Neural cell (in vitro differentiated cells): ENCODE measurements at regions not wholly inside any gene's neighbourhood (a gene's known extent, or its start where the extent isn't known, plus 50 kb on each side); places are given as distances from the start of the nearest gene placed in this dataset.

Experiments used
- H2AFZ ChIP-seq: fragments of 200-600, 300-800 bp; sonication (generic), shearing (Covaris generic); 2 replicates; pipeline ENCODE4 v1.6.0; 2014; ENCODE audit warnings: low read depth, mild to moderate bottlenecking, antibody characterized with exemption, low read length, moderate library complexity
- H3F3A ChIP-seq: fragments of 200-600 bp; shearing (Covaris generic); 2 replicates; pipeline ENCODE4 v1.6.1; 2016; ENCODE audit warnings: mild to moderate bottlenecking, moderate library complexity, mixed read lengths, antibody characterized with exemption, low read length; ENCODE audit not compliant: insufficient read depth, poor library complexity, severe bottlenecking
- H3K27ac ChIP-seq: fragments of 200-600, 300-800 bp; sonication (generic), shearing (Covaris generic); 2 replicates; pipeline ENCODE4 v1.5.1; 2014; ENCODE audit warnings: mild to moderate bottlenecking, low read length, moderate library complexity
- H3K27me3 ChIP-seq: fragments of 300-800, 200-600 bp; sonication (generic), shearing (Covaris generic); 2 replicates; pipeline ENCODE4 v1.6.0; 2014; ENCODE audit warnings: mild to moderate bottlenecking, low read depth, low read length, moderate library complexity; ENCODE audit not compliant: insufficient read depth
- H3K36me3 ChIP-seq: fragments of 300-800, 200-600 bp; sonication (generic), shearing (Covaris generic); 2 replicates; pipeline ENCODE4 v1.5.1; 2014; ENCODE audit warnings: mild to moderate bottlenecking, antibody characterized with exemption, low read length, moderate library complexity; ENCODE audit not compliant: insufficient read depth
- H3K4me2 ChIP-seq: fragments of 300-800, 200-600 bp; sonication (generic), shearing (Covaris generic); 2 replicates; pipeline ENCODE4 v1.6.0; 2014; ENCODE audit warnings: mild to moderate bottlenecking, low read length
- H3K4me3 ChIP-seq: fragments of 300-800, 200-600 bp; sonication (generic), shearing (Covaris generic); 2 replicates; pipeline ENCODE4 v1.5.1; 2014; ENCODE audit warnings: mild to moderate bottlenecking, low read length, moderate library complexity
- H3K79me2 ChIP-seq: fragments of 200-600 bp; shearing (Covaris generic); replicated peaks from 2 replicates; pipeline ENCODE4 v1.6.0; 2014; ENCODE audit warnings: mild to moderate bottlenecking, low read length, moderate library complexity; ENCODE audit not compliant: insufficient read depth
- H3K9ac ChIP-seq: fragments of 300-800, 200-600 bp; sonication (generic), shearing (Covaris generic); 2 replicates; pipeline ENCODE4 v1.6.1; 2016; ENCODE audit warnings: mild to moderate bottlenecking, low read length, mixed read lengths
- H3K9me2 ChIP-seq: fragments of 200-600 bp; shearing (Covaris generic); 2 replicates; pipeline ENCODE4 v1.6.1; 2016; ENCODE audit warnings: mild to moderate bottlenecking, low read length, mixed read lengths; ENCODE audit not compliant: insufficient read depth
- H3K9me3 ChIP-seq: fragments of 200-600, 300-800 bp; sonication (generic), shearing (Covaris generic); 2 replicates; pipeline ENCODE4 v1.6.1; 2016; ENCODE audit warnings: mild to moderate bottlenecking, mixed run types, low read length, moderate library complexity, mixed read lengths
- H4K20me1 ChIP-seq: fragments of 200-600 bp; shearing (Covaris generic); 2 replicates; pipeline ENCODE4 v1.6.1; 2016; ENCODE audit warnings: mild to moderate bottlenecking, mixed run types; ENCODE audit not compliant: insufficient read depth
- EP300 ChIP-seq: fragments of 450-650 bp; conservative IDR thresholded peaks from 2 replicates; pipeline ENCODE4 v1.6.1; 2014; ENCODE audit warnings: antibody characterized with exemption, mild to moderate bottlenecking, moderate library complexity; ENCODE audit not compliant: poor library complexity, severe bottlenecking
- EZH2 ChIP-seq: fragments of 200-600, 300-800 bp; shearing (Covaris generic), sonication (generic); IDR thresholded peaks from 2 replicates; pipeline ENCODE4 v1.6.1; 2014; ENCODE audit warnings: antibody characterized with exemption, low read length, borderline replicate concordance, mild to moderate bottlenecking; ENCODE audit not compliant: insufficient read depth, poor library complexity, severe bottlenecking
- MXI1 ChIP-seq: fragments of 450-650 bp; conservative IDR thresholded peaks from 2 replicates; pipeline ENCODE4 v1.6.1; 2014; ENCODE audit warnings: antibody characterized with exemption, mild to moderate bottlenecking; ENCODE audit not compliant: poor library complexity, severe bottlenecking
- POLR2AphosphoS5 ChIP-seq: IDR thresholded peaks from 2 replicates; pipeline ENCODE4 v1.6.1; 2012
- RAD21 ChIP-seq: fragments of 450-650 bp; conservative IDR thresholded peaks from 2 replicates; pipeline ENCODE4 v1.6.1; 2014; ENCODE audit warnings: antibody characterized with exemption, mild to moderate bottlenecking, moderate library complexity
- SMC3 ChIP-seq: fragments of 450-650 bp; conservative IDR thresholded peaks from 2 replicates; pipeline ENCODE4 v1.6.1; 2014; ENCODE audit warnings: antibody characterized with exemption, mild to moderate bottlenecking, moderate library complexity; ENCODE audit not compliant: poor library complexity
- TAF1 ChIP-seq: IDR thresholded peaks from 2 replicates; pipeline ENCODE4 v1.6.1; 2012; ENCODE audit warnings: low read depth
- TF ChIP-seq, protein P1 (sequence below): IDR thresholded peaks from 2 replicates; pipeline ENCODE4 v1.6.1; 2012; ENCODE audit warnings: borderline replicate concordance
- TF ChIP-seq, protein P2 (sequence below): fragments of 450-650 bp; IDR thresholded peaks from 2 replicates; pipeline ENCODE4 v1.5.1; 2014; ENCODE audit warnings: antibody characterized with exemption, mild to moderate bottlenecking, moderate library complexity; ENCODE audit not compliant: poor library complexity, severe bottlenecking

DNA sequence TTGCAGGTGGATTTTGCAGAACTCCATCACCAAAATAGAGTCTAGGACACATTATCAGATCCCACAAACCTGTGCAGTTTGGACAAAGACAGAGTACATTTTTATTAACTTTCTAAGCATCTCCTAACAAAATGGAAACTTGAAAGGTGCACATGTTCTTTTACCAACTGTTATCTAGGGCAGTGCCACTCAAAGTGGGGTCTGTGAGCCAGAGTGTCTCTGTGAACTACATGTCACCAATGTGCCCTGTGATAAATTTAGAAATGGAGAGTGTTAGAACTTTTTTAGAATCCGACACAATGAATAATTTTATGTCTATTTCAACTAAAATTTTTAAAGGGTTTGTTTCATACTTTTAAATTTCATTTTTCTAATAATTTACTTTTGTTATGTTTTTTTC is 68.4 kb upstream of the TMC3 start:
- Histone ChIP-seq H3K4me2 (no peak overlapping the region), H3K4me3 (no peak overlapping the region), H3K9me3 (peaks cover 5% of the 10 kb centered on the region), H3K36me3 (no peaks in the 10 kb centered on the region), H2AFZ (no peak overlapping the region), H3K79me2 (no peaks in the 10 kb centered on the region), H3F3A (no peaks in the 10 kb centered on the region), H3K27me3 (no peaks in the 10 kb centered on the region), H4K20me1 (no peaks in the 10 kb centered on the region), H3K27ac (no peak overlapping the region), H3K9ac (no peak overlapping the region), H3K9me2 (no peaks in the 10 kb centered on the region)
- TF ChIP-seq EP300 (no peak), SMC3 (no peak), RAD21 (no peak), MXI1 (no peak), EZH2 (no peak), POLR2AphosphoS5 (no peak), TAF1 (no peak)
- TF ChIP-seq, protein P1, sequence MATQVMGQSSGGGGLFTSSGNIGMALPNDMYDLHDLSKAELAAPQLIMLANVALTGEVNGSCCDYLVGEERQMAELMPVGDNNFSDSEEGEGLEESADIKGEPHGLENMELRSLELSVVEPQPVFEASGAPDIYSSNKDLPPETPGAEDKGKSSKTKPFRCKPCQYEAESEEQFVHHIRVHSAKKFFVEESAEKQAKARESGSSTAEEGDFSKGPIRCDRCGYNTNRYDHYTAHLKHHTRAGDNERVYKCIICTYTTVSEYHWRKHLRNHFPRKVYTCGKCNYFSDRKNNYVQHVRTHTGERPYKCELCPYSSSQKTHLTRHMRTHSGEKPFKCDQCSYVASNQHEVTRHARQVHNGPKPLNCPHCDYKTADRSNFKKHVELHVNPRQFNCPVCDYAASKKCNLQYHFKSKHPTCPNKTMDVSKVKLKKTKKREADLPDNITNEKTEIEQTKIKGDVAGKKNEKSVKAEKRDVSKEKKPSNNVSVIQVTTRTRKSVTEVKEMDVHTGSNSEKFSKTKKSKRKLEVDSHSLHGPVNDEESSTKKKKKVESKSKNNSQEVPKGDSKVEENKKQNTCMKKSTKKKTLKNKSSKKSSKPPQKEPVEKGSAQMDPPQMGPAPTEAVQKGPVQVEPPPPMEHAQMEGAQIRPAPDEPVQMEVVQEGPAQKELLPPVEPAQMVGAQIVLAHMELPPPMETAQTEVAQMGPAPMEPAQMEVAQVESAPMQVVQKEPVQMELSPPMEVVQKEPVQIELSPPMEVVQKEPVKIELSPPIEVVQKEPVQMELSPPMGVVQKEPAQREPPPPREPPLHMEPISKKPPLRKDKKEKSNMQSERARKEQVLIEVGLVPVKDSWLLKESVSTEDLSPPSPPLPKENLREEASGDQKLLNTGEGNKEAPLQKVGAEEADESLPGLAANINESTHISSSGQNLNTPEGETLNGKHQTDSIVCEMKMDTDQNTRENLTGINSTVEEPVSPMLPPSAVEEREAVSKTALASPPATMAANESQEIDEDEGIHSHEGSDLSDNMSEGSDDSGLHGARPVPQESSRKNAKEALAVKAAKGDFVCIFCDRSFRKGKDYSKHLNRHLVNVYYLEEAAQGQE, result no peak
- TF ChIP-seq, protein P2, sequence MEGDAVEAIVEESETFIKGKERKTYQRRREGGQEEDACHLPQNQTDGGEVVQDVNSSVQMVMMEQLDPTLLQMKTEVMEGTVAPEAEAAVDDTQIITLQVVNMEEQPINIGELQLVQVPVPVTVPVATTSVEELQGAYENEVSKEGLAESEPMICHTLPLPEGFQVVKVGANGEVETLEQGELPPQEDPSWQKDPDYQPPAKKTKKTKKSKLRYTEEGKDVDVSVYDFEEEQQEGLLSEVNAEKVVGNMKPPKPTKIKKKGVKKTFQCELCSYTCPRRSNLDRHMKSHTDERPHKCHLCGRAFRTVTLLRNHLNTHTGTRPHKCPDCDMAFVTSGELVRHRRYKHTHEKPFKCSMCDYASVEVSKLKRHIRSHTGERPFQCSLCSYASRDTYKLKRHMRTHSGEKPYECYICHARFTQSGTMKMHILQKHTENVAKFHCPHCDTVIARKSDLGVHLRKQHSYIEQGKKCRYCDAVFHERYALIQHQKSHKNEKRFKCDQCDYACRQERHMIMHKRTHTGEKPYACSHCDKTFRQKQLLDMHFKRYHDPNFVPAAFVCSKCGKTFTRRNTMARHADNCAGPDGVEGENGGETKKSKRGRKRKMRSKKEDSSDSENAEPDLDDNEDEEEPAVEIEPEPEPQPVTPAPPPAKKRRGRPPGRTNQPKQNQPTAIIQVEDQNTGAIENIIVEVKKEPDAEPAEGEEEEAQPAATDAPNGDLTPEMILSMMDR, result no peak

DNA sequence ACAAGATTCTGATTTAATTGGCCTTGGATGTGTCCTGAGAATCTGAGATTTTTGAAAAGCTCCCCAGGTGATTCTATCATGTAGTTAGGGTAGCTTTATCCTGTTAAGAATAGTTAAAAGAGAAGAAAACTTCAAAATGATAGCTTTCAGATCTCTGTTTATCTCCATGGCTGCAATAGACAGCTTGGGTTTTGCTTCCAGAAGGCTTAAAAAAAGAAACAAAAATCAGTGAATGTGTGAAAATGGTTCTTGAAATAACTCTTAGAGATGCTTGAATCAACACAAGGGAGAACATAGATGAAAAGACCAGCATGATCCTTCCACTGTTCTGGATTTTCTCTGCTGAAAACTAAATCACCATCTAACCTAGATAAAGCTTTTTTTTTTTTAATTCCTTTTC is 60.8 kb upstream of the TMC3 start:
- H3K9me2 ChIP-seq, result no peaks in the 10 kb centered on the region
- H4K20me1 ChIP-seq, result no peaks in the 10 kb centered on the region
- no peak overlapping the region for H3K4me2 ChIP-seq
- TF ChIP-seq EP300, result no peak
- TF ChIP-seq RAD21, result no peak
- TF ChIP-seq MXI1, result no peak
- no peak for TF ChIP-seq TAF1
- TF ChIP-seq, protein P2, result no peak
- TF ChIP-seq, protein P1, result no peak
- no peak for TF ChIP-seq SMC3
- no peak for TF ChIP-seq EZH2
- no peak for TF ChIP-seq POLR2AphosphoS5
- no peak overlapping the region for H3K9ac ChIP-seq
- no peak overlapping the region for H3K27ac ChIP-seq
- H3K27me3 ChIP-seq, result no peaks in the 10 kb centered on the region
- no peaks in the 10 kb centered on the region for H3K9me3 ChIP-seq
- H3K79me2 ChIP-seq, result no peaks in the 10 kb centered on the region
- H3F3A ChIP-seq, result no peaks in the 10 kb centered on the region
- no peak overlapping the region for H2AFZ ChIP-seq
- no peaks in the 10 kb centered on the region for H3K36me3 ChIP-seq
- H3K4me3 ChIP-seq, result no peak overlapping the region
